Ureter (tissue), 1 donor: ENCODE measurements at regions not wholly inside any gene's neighbourhood (a gene's known extent, or its start where the extent isn't known, plus 50 kb on each side); places are given as distances from the start of the nearest gene placed in this dataset.

Experiments
- DNase-seq: peaks from one replicate; pipeline ENCODE4 v3.0.0-alpha.2; 2020; ENCODE audit warnings: low spot score
- donor health status: DM: yes; HTN: yes; CAD: no.

GRCh38 chr11:80084608-80085007 lies 643.8 kb upstream of the TENM4 start:
- no peak for DNase-seq

DNA sequence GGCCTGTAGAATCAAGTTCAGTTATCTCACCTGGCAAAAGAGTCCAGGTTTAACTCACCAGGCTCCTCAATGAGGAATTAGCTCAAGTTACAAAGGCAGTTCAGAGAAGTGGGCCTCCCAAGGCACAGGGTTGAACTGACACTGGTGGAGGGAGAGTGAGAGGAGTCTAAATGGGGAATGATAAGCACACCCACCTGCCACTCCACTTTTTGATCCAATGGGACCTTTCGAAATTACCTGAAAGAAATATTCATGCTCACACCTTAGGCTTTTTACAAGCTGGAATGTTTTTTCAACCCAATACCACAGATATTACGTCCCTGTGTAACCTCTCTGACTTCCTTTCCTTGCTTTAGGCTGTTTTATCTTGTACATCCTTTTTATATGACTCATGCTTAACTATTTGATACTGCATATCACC lies 642.7 kb upstream of the TENM4 start:
- DNase-seq = no peak

DNA sequence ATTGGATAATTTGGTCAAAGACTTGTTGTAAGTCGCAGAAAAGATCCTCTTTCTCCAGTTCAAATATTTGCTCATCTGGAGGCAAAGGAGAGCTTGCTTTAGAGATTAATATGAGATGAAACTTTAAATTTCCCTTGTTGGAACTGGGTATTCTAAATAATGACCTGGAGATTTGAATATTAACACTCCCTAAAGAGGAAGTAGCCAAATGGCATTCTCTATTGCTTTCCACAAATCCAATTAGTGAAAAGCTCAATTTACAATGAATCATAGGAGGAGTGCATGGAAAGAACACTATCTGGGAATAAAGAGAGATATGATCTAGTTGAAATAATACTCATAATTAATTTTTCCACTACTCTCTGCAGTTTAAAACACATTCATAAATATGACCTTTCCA lies 641.6 kb upstream of the TENM4 start:
- DNase-seq = no peak

DNA sequence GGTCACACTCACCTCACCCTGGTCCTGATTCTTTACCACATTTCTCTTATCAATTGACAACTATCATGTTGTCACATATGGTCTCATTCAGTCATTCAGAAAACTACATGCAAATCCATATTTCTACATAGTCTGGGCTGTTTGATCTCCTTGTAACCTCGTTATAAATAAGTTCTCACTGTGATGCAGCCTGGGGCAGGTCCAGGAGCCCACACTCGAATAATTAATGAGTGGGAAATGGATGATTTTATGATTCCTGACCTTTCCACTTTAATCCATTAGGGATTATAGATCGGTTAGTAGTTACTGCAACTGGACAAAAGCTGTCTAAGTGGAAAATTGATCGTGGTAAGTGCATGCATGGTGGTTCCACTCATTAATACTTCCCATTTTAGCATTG lies 636.3 kb upstream of the TENM4 start:
- DNase-seq = no peak

DNA sequence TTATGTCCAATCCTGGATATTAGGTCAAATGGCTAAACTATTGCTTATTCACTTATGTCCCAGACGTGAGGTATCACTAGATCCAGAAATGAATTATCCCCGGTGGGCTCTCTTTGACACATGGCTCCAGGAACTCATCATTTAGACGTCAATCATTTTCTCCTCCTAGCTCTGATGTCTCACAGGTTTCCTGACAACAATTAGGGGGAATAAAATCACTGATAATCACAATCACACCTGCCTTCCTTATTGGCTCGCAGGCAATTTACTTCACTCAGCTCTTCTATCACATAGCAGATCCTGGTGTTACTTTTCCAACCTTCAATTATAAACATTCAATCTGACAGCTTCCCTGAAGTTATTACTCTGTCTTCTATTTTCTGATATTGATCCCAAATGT lies 634.0 kb upstream of the TENM4 start:
- DNase-seq = no peak

DNA sequence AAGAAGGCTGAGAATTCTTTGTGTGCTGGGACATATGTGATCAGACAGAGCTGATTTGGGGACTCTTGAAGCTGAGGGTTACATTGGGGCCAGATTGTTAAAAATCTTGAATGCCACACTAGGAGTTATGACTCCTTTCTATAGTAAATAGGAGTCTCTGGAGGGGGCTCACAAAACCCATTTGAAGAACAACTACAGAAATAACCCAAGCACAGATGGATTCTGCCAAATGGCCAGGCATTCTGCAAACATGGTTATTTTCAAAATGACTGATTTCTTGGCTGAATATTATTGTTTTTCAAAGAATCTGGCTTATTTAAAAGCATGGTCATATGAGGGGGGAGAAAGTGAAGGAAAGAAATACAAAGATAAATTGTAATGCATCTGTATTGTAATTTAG lies 625.5 kb upstream of the TENM4 start:
- no peak for DNase-seq

DNA sequence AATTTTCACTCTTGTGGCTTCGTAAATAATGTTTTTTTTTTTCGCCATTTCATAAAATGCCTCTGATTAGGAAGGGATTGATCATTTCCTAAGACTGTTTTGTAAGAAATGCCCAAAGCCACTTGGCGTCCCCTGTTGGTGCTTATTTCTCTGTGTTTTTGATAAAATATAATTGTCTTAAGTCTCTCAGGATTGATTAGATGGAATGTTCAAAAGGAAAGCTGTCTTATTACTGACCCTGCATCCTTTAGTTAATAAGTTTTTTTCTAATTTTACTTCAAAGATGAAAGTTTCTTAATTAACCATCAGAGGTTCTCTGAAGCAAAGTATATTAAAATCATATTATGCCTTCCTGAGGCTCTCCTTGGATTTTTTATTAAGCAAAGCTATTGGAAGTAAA lies 624.3 kb upstream of the TENM4 start:
- no peak for DNase-seq

GRCh38 chr11:80061056-80061455 lies 620.2 kb upstream of the TENM4 start:
- DNase-seq = no peak

DNA sequence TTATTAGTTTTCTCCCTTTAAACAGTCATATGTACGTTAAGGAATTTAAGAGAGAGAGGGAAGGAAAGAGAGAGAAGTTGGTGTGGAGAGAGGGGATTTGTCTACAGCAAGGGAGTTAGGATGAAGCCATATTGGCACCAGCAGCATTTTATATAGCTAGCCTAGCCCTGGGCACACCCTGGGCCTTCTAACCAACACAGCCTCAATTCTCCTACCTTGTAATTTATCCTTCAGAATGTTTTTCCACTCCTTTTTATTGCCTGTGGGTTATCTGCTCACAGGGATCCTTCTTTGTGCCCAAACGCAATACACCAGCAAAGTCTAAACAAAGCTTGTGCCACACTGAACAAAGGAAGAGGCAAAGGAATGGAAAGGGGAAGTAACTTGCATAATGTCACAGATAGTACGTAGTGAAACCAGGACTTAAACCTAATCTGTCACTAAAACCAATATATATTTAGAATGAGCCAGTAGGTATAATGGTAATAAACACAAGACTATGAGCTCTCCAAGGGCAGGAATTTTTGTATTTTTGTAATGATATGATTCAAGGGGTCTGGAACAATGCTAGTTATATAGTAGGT lies 613.8 kb upstream of the TENM4 start:
- no peak for DNase-seq

GRCh38 chr11:80048513-80048912 lies 607.7 kb upstream of the TENM4 start:
- DNase-seq = no peak

GRCh38 chr11:80041136-80042000 lies 600.5 kb upstream of the TENM4 start:
- no peak for DNase-seq

GRCh38 chr11:80034801-80035200 lies 594.0 kb upstream of the TENM4 start:
- no peak for DNase-seq

GRCh38 chr11:80031014-80031600 lies 590.3 kb upstream of the TENM4 start:
- DNase-seq = no peak

DNA sequence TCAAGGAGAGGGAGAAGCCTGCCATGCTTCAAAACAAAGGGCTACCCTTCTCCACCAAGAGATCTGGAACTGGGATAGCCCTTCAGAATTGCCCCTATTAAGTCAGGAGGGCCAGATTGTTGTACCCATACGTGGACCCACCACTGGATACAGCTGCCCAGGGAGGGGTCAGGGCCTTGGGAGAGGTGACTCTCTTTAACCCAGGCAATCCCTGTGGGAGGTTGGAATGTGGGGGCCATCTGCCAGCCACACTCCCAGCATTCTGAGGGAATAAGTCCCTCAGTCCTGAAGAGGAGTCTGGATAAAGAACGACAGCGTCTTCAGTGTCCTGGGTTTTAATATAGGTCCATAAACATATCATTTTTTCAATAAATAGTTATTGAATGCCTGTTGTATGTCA lies 588.2 kb upstream of the TENM4 start:
- no peak for DNase-seq

DNA sequence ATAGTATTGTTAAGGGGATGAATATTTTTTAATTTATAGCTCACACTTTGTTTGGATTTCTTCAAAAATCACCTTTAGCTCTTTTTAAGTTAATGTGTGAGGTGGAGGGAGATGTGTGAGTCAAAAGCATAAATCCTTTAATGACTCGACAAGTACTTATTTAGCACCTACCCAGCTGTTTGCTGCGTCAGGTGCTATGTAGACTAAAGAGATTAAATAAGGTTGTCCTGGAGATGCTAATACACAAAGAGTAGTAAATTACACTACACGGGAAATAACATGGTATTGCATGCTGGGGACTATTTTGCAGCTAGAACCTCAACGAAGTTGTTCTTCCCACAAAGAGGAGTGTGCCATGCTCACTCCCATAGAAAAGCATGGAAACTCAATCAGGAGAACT lies 583.3 kb upstream of the TENM4 start:
- no peak for DNase-seq

DNA sequence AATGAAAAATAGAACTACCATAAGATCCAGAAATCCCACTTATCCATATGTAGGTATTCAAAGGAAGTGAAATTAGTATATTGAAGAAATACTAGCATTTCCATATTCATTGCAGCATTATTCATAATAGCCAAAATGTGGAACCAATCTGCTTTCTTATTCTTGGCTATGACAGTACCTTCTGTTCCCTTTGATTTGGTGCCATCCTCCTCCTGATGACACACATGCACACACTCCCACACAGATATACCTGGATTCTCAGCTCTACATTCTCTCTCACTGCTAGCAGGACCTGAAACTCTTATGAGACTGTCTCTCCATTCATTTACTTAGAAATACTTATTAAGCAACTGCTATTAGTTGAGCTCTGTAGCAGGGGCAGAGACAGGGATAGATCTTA lies 582.6 kb upstream of the TENM4 start:
- DNase-seq = no peak

DNA sequence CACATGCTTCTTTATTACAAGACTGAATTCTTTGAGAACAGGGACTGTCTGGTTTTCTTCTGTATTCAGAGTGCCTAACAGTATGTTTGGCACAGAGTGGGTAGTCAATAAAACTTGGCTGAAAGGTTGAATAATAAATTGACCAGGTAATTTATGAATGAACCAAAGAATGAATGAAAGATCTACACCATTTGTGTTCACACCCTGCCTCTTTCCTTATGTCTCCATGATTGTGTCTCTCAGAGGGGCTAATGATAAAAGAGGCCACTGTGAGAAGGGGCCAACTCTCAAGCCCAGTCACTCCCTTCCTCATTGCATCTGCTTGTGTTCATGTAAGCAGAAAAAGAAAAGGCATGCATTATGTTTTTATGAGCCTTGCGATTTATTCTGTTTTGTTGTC lies 569.7 kb upstream of the TENM4 start:
- DNase-seq = no peak

GRCh38 chr11:80009081-80009480 lies 568.3 kb upstream of the TENM4 start:
- no peak for DNase-seq

DNA sequence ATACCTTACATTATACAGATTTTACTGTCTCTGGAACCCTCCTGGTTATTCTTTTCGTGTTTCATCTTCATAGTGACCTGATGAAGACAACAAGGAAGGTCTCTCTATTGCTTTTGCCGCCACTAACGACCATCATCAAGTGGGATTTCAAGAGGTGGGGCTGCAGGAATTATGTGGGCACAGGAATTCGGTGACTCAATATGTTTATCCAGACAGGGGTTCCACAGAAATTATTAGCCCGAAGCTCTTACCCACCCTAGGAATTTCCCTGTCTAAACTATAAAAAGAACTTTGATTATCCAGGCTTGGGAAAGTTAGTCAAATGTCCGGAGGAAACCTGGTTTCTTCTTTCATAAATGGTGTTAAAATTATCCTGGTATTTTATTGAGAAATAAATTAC lies 566.8 kb upstream of the TENM4 start:
- no peak for DNase-seq

DNA sequence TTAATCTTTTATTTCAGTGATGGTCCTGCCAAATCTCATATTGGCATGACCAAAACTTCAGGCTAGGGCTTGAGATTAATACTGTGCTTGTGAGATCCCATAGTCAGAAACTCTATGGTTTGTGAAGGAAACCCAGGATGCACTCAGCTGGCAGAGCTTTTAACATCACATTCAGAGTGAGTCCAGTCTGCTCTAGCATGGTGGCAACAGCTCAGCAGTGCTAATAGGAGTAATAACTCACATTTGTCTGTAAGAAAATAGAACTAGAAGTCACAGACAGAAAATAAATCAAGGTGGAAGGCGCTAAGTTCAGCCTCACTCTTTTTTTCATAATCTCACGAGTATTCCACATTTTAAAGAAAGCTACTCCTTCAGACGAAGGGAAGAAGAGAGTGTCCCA lies 549.3 kb upstream of the TENM4 start:
- DNase-seq = no peak

DNA sequence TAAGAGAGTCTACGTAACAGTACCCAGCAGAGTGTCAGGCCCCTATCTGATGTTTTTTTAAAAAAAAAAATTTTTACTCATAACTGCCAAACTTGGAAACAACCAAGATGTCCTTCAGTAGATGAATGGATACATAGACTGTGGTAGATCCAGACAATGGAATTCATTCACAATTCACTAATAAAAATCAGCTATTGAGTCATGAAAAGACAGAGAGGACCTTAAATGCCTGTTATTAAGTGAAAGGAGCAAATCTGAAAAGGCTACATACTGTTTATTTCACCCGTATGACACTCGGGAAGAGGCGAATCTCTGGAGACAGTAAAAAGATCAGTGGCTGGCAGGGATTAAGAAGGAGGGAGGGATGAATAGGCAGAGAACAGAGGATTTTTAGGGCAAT lies 541.4 kb upstream of the TENM4 start:
- DNase-seq = no peak

GRCh38 chr11:79980916-79981315 lies 540.1 kb upstream of the TENM4 start:
- no peak for DNase-seq
